Peyer's patch (tissue), 4 donors: ENCODE measurements at regions not wholly inside any gene's neighbourhood (a gene's known extent, or its start where the extent isn't known, plus 50 kb on each side); places are given as distances from the start of the nearest gene placed in this dataset.

Source experiments
- DNase-seq, 3 donors: peaks; one replicate each; pipeline ENCODE4 v3.0.0-alpha.2; 2017 to 2019
- H3K27ac ChIP-seq, 4 donors: fragments of 200-600 bp; sonication (generic); one replicate each; pipeline ENCODE4 v1.5.1; 2016 to 2019
- H3K27me3 ChIP-seq, 2 donors: fragments of 200-600 bp; sonication (generic); one replicate each; pipeline ENCODE4 v1.5.1; 2019
- H3K36me3 ChIP-seq, 3 donors: fragments of 200-600 bp; sonication (generic); one replicate each; pipeline ENCODE4 v1.5.1; 2016 to 2019
- H3K4me1 ChIP-seq, 4 donors: fragments of 200-600 bp; sonication (generic); one replicate each; pipeline ENCODE4 v1.5.1; 2016 to 2019
- H3K4me3 ChIP-seq, 4 donors: fragments of 200-600 bp; sonication (generic); 1 replicate in 3 of 4; 2 replicates in 1 of 4; pipeline ENCODE4 v1.5.1; 2016 to 2019; ENCODE audit warnings: mild to moderate bottlenecking in 1 of 4
- H3K9me3 ChIP-seq, 4 donors: fragments of 200-600 bp; sonication (generic); one replicate each; pipeline ENCODE4 v1.5.1; 2016 to 2019; ENCODE audit warnings: mild to moderate bottlenecking in 1 of 4
- CTCF ChIP-seq, 6 experiments: fragments of 450-650 bp in 4 of 6; fragments of 200-600 bp in 2 of 6; sonication (generic) in 1 of 6; IDR thresholded peaks; one replicate each; pipeline ENCODE4 v1.5.1; 2017 to 2019; ENCODE audit warnings: antibody characterized with exemption in 6 of 6, mild to moderate bottlenecking in 3 of 6, moderate library complexity in 1 of 6
- POLR2A ChIP-seq, 2 donors: fragments of 450-650 bp; IDR thresholded peaks; one replicate each; pipeline ENCODE4 v1.5.1; 2017; ENCODE audit warnings: antibody characterized with exemption in 2 of 2, mild to moderate bottlenecking in 2 of 2, moderate library complexity in 2 of 2

- no peaks in the 10 kb centered on the region for H3K4me1 ChIP-seq
- DNase-seq: no peak
- H3K4me3 ChIP-seq: no peak overlapping the region
- no peaks in the 10 kb centered on the region for H3K36me3 ChIP-seq
- no peak for TF ChIP-seq POLR2A (IDR thresholded peaks at IDR 0.05)
- no peak for TF ChIP-seq CTCF (IDR thresholded peaks at IDR 0.05)
- H3K27me3 ChIP-seq: no peaks in the 10 kb centered on the region
- H3K27ac ChIP-seq: no peak overlapping the region
- no peaks in the 10 kb centered on the region for H3K9me3 ChIP-seq
Observed at GRCh38 chr2:19140463-19141208, 217.8 kb downstream of the OSR1 start.

GRCh38 chr2:19139386-19139785, 219.0 kb downstream of the OSR1 start:
- no peak overlapping the region for H3K27ac ChIP-seq
- no peaks in the 10 kb centered on the region for H3K4me1 ChIP-seq
- H3K27me3 ChIP-seq: no peaks in the 10 kb centered on the region
- no peaks in the 10 kb centered on the region for H3K9me3 ChIP-seq
- no peak for DNase-seq
- H3K36me3 ChIP-seq: no peaks in the 10 kb centered on the region
- TF ChIP-seq POLR2A (IDR thresholded peaks at IDR 0.05) (no peak), CTCF (IDR thresholded peaks at IDR 0.05) (no peak)
- H3K4me3 ChIP-seq: no peak overlapping the region

- no peak overlapping the region for H3K27ac ChIP-seq
- no peaks in the 10 kb centered on the region for H3K36me3 ChIP-seq
- no peaks in the 10 kb centered on the region for H3K4me1 ChIP-seq
- no peaks in the 10 kb centered on the region for H3K9me3 ChIP-seq
- H3K27me3 ChIP-seq: no peaks in the 10 kb centered on the region
- H3K4me3 ChIP-seq: no peak overlapping the region
- no peak for DNase-seq
- TF ChIP-seq CTCF (IDR thresholded peaks at IDR 0.05) (no peak), POLR2A (IDR thresholded peaks at IDR 0.05) (no peak)
Observed at GRCh38 chr2:19138264-19138825, 220.1 kb downstream of the OSR1 start.

GRCh38 chr2:19137433-19137832, 221.0 kb downstream of the OSR1 start:
- no peaks in the 10 kb centered on the region for H3K27me3 ChIP-seq
- no peak overlapping the region for H3K4me3 ChIP-seq
- no peak overlapping the region for H3K27ac ChIP-seq
- DNase-seq: no peak
- no peaks in the 10 kb centered on the region for H3K36me3 ChIP-seq
- no peaks in the 10 kb centered on the region for H3K4me1 ChIP-seq
- no peaks in the 10 kb centered on the region for H3K9me3 ChIP-seq
- TF ChIP-seq POLR2A (IDR thresholded peaks at IDR 0.05): no peak
- TF ChIP-seq CTCF (IDR thresholded peaks at IDR 0.05): no peak

GRCh38 chr2:19132967-19133366, 225.5 kb downstream of the OSR1 start:
- H3K9me3 ChIP-seq: no peaks in the 10 kb centered on the region
- no peak for DNase-seq
- TF ChIP-seq POLR2A (IDR thresholded peaks at IDR 0.05): no peak
- TF ChIP-seq CTCF (IDR thresholded peaks at IDR 0.05): no peak
- no peak overlapping the region for H3K27ac ChIP-seq
- H3K27me3 ChIP-seq: no peaks in the 10 kb centered on the region
- no peaks in the 10 kb centered on the region for H3K4me1 ChIP-seq
- no peak overlapping the region for H3K4me3 ChIP-seq
- H3K36me3 ChIP-seq: no peaks in the 10 kb centered on the region
